WTC11 (cell line): ENCODE measurements at regions not wholly inside any gene's neighbourhood (a gene's known extent, or its start where the extent isn't known, plus 50 kb on each side); places are given as distances from the start of the nearest gene placed in this dataset.
"Not testable (repeated sequence)": the region's sequence is repeated elsewhere in the genome, so short reads cannot be mapped to it uniquely, and the experiment has no call there.

Experiments
- ATAC-seq: fragments of 200-7000 bp; cut with Tn5 transposase; 2 replicates; pipeline ENCODE4 v1.10.0; 2021; ENCODE audit warnings: mild to moderate bottlenecking, moderate library complexity
- CTCF ChIA-PET: fragments of 300-600 bp; sonication (Branson Sonifier 250); formaldehyde crosslinking; loops from one replicate; lab custom pipeline; 2021; ENCODE audit warnings: antibody characterized with exemption; lab: Charles Lee
- POLR2A ChIA-PET: fragments of 350-600 bp; sonication (Branson Sonifier 250); formaldehyde crosslinking; loops from one replicate; lab custom pipeline; 2021; ENCODE audit warnings: antibody characterized with exemption; lab: Charles Lee
- DNase-seq: peaks from one replicate; pipeline ENCODE4 v3.0.0; 2021; ENCODE audit warnings: low spot score
- H3K27ac Mint-ChIP-seq: 2 replicates; pipeline ENCODE4 v1.8.0; 2021; ENCODE audit warnings: mixed read lengths
- H3K27me3 Mint-ChIP-seq: 2 replicates; pipeline ENCODE4 v1.8.0; 2021; ENCODE audit warnings: low read depth, mild to moderate bottlenecking, moderate library complexity, mixed read lengths
- H3K36me3 Mint-ChIP-seq: 2 replicates; pipeline ENCODE4 v1.8.0; 2021; ENCODE audit warnings: mixed read lengths
- H3K4me1 Mint-ChIP-seq: 2 replicates; pipeline ENCODE4 v1.8.0; 2022; ENCODE audit warnings: mixed read lengths
- H3K4me3 Mint-ChIP-seq: 2 replicates; pipeline ENCODE4 v1.8.0; 2021; ENCODE audit warnings: mild to moderate bottlenecking, moderate library complexity, mixed read lengths
- H3K9me3 Mint-ChIP-seq: 2 replicates; pipeline ENCODE4 v1.8.0; 2021; ENCODE audit warnings: mixed read lengths
- CBFB ChIP-seq: sonication (generic); formaldehyde crosslinking; IDR thresholded peaks from 2 replicates; pipeline ENCODE4 v1.8.1; 2022; ENCODE audit warnings: mild to moderate bottlenecking, low read depth, missing genetic modification reagents
- EMX1 ChIP-seq: fragments of 250-450 bp; sonication (Bioruptor Pico); IDR thresholded peaks from 2 replicates; pipeline ENCODE4 v1.8.0; 2021; ENCODE audit warnings: mild to moderate bottlenecking
- FOXK1 ChIP-seq: sonication (generic); formaldehyde crosslinking; IDR thresholded peaks from 2 replicates; pipeline ENCODE4 v1.8.0; 2022; ENCODE audit warnings: mild to moderate bottlenecking, moderate library complexity, missing genetic modification reagents
- IRF2 ChIP-seq: sonication (generic); formaldehyde crosslinking; IDR thresholded peaks from 2 replicates; pipeline ENCODE4 v1.8.0; 2022; ENCODE audit warnings: low read depth, missing genetic modification reagents, borderline replicate concordance
- JAZF1 ChIP-seq: fragments of 250-450 bp; sonication (Bioruptor Pico); IDR thresholded peaks from 2 replicates; pipeline ENCODE4 v1.9.0; 2021; ENCODE audit warnings: moderate library complexity, mild to moderate bottlenecking, inconsistent platforms
- NR1H2 ChIP-seq: sonication (generic); formaldehyde crosslinking; IDR thresholded peaks from 2 replicates; pipeline ENCODE4 v1.9.0; 2021; ENCODE audit warnings: mild to moderate bottlenecking, moderate library complexity, missing genetic modification reagents
- PRRX2 ChIP-seq: fragments of 250-450 bp; sonication (Bioruptor Pico); IDR thresholded peaks from 2 replicates; pipeline ENCODE4 v1.8.0; 2021; ENCODE audit warnings: mild to moderate bottlenecking
- RELA ChIP-seq: sonication (generic); formaldehyde crosslinking; IDR thresholded peaks from 2 replicates; pipeline ENCODE4 v1.8.1; 2022; ENCODE audit warnings: missing genetic modification reagents, mild to moderate bottlenecking, borderline replicate concordance
- TEAD1 ChIP-seq: sonication (generic); formaldehyde crosslinking; IDR thresholded peaks from 2 replicates; pipeline ENCODE4 v1.8.0; 2022; ENCODE audit warnings: mild to moderate bottlenecking, missing genetic modification reagents
- ZNF121 ChIP-seq: sonication (generic); formaldehyde crosslinking; IDR thresholded peaks from 2 replicates; pipeline ENCODE4 v1.8.0; 2023; ENCODE audit warnings: missing genetic modification reagents
- ZNF138 ChIP-seq: sonication (generic); formaldehyde crosslinking; conservative IDR thresholded peaks from 2 replicates; pipeline ENCODE4 v1.8.1; 2022; ENCODE audit warnings: mild to moderate bottlenecking, moderate library complexity, missing genetic modification reagents
- TF ChIP-seq, protein P1 (sequence below): sonication (generic); formaldehyde crosslinking; IDR thresholded peaks from 2 replicates; pipeline ENCODE4 v1.8.1; 2023; ENCODE audit warnings: mild to moderate bottlenecking, missing genetic modification reagents, moderate library complexity
- TF ChIP-seq, protein P2 (sequence below): fragments of 250-450 bp; sonication (Bioruptor Pico); IDR thresholded peaks from 2 replicates; pipeline ENCODE4 v1.9.0; 2021; ENCODE audit warnings: mild to moderate bottlenecking
- TF ChIP-seq, protein P3 (sequence below): sonication (generic); formaldehyde crosslinking; IDR thresholded peaks from 2 replicates; pipeline ENCODE4 v1.8.1; 2023; ENCODE audit warnings: mild to moderate bottlenecking, missing genetic modification reagents, borderline replicate concordance
- TF ChIP-seq, protein P4 (sequence below): sonication (generic); formaldehyde crosslinking; IDR thresholded peaks from 2 replicates; pipeline ENCODE4 v1.8.0; 2022; ENCODE audit warnings: mild to moderate bottlenecking, missing genetic modification reagents
- TF ChIP-seq, protein P5 (sequence below): sonication (generic); formaldehyde crosslinking; IDR thresholded peaks from 2 replicates; pipeline ENCODE4 v1.8.0; 2022; ENCODE audit warnings: mild to moderate bottlenecking, missing genetic modification reagents

DNA sequence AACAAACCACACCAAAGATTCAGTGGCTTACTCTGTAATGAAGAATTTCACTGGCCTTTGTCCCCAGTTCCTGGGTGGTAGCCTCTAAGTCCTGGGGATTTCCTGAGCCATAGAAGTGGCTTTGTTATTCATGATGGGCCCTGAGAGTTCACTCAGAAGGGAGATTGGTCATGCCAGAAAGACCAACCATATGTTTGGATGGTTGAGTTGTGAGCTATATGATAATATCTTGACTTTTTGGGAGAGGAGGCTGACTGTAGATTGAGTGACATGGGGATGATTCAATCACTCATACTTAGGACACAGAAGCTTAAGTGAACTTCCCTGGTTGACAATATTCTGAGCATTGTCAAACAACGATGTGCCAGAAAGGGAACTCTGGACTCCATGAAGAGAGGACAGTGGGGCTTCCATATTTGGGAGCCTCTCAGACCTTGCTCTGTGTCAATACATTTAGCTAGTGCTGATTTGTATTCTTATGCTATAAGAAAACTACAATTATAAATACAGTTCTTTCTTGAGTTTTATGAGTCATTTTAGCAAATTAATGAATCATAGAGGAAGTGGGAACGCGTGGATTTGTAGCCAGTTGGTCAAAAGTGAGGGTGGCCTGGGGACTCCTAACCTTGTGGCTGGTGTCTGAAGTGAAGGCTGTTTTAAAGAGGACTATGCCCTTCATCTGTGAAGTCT lies 392.0 kb downstream of the GBA3 start:
- Mint-ChIP-seq H3K27ac (no peak overlapping the region; the same call in 1 of the 2 replicates), H3K4me1 (peaks cover 16% of the 10 kb centered on the region), H3K4me3 (no peak overlapping the region)
- CTCF ChIA-PET = no interaction called here
- TF ChIP-seq, protein P1, sequence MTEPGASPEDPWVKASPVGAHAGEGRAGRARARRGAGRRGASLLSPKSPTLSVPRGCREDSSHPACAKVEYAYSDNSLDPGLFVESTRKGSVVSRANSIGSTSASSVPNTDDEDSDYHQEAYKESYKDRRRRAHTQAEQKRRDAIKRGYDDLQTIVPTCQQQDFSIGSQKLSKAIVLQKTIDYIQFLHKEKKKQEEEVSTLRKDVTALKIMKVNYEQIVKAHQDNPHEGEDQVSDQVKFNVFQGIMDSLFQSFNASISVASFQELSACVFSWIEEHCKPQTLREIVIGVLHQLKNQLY (CRISPR knock-in tag) = no peak
- no peak for TF ChIP-seq FOXK1 (CRISPR knock-in tag)
- TF ChIP-seq, protein P2, sequence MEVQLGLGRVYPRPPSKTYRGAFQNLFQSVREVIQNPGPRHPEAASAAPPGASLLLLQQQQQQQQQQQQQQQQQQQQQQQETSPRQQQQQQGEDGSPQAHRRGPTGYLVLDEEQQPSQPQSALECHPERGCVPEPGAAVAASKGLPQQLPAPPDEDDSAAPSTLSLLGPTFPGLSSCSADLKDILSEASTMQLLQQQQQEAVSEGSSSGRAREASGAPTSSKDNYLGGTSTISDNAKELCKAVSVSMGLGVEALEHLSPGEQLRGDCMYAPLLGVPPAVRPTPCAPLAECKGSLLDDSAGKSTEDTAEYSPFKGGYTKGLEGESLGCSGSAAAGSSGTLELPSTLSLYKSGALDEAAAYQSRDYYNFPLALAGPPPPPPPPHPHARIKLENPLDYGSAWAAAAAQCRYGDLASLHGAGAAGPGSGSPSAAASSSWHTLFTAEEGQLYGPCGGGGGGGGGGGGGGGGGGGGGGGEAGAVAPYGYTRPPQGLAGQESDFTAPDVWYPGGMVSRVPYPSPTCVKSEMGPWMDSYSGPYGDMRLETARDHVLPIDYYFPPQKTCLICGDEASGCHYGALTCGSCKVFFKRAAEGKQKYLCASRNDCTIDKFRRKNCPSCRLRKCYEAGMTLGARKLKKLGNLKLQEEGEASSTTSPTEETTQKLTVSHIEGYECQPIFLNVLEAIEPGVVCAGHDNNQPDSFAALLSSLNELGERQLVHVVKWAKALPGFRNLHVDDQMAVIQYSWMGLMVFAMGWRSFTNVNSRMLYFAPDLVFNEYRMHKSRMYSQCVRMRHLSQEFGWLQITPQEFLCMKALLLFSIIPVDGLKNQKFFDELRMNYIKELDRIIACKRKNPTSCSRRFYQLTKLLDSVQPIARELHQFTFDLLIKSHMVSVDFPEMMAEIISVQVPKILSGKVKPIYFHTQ (CRISPR knock-in tag) = no peak
- no peak for TF ChIP-seq ZNF121 (CRISPR knock-in tag)
- TF ChIP-seq CBFB (CRISPR knock-in tag) = no peak
- TF ChIP-seq, all 79 proteins: peak for 0
- DNase-seq (no peak), ATAC-seq (peak; percentile 59)
- H3K9me3 Mint-ChIP-seq = peaks cover 47% of the 10 kb centered on the region
- no peaks in the 10 kb centered on the region; the same call in 1 of the 2 replicates for H3K27me3 Mint-ChIP-seq
- POLR2A ChIA-PET = interaction anchor here (0.6 kb wide), 1 partner anchor 94 kb away, joined by 4 read pairs; no protein-coding TSS in a partner anchor
- H3K36me3 Mint-ChIP-seq = peaks cover 38% of the 10 kb centered on the region

DNA sequence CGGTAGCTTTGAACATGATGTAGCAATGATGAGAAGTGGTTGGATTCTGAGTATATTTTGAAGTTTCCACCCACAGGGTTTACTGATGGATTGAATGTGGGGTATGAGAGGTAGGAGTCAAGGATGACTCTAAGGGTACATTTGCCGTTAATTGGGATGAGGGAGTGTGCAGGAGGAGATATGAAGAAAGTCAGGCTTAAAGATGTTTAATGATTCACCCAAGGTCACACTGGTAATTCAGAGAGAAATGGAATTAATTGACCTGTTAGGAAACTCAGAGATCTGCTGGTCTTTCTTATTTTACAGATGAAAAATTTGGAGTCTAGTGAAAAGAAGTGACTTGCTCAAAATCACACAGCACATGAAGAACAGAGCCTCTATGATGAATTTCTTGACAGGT lies 390.7 kb downstream of the GBA3 start:
- DNase-seq (no peak), ATAC-seq (no peak)
- H3K27ac Mint-ChIP-seq = no peak overlapping the region
- peaks cover 3% of the 10 kb centered on the region; the same call in 1 of the 2 replicates for H3K27me3 Mint-ChIP-seq
- POLR2A ChIA-PET = no interaction called here
- CTCF ChIA-PET = no interaction called here
- H3K4me3 Mint-ChIP-seq = no peak overlapping the region
- TF ChIP-seq, protein P3, sequence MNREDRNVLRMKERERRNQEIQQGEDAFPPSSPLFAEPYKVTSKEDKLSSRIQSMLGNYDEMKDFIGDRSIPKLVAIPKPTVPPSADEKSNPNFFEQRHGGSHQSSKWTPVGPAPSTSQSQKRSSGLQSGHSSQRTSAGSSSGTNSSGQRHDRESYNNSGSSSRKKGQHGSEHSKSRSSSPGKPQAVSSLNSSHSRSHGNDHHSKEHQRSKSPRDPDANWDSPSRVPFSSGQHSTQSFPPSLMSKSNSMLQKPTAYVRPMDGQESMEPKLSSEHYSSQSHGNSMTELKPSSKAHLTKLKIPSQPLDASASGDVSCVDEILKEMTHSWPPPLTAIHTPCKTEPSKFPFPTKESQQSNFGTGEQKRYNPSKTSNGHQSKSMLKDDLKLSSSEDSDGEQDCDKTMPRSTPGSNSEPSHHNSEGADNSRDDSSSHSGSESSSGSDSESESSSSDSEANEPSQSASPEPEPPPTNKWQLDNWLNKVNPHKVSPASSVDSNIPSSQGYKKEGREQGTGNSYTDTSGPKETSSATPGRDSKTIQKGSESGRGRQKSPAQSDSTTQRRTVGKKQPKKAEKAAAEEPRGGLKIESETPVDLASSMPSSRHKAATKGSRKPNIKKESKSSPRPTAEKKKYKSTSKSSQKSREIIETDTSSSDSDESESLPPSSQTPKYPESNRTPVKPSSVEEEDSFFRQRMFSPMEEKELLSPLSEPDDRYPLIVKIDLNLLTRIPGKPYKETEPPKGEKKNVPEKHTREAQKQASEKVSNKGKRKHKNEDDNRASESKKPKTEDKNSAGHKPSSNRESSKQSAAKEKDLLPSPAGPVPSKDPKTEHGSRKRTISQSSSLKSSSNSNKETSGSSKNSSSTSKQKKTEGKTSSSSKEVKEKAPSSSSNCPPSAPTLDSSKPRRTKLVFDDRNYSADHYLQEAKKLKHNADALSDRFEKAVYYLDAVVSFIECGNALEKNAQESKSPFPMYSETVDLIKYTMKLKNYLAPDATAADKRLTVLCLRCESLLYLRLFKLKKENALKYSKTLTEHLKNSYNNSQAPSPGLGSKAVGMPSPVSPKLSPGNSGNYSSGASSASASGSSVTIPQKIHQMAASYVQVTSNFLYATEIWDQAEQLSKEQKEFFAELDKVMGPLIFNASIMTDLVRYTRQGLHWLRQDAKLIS (CRISPR knock-in tag) = no peak
- no peak for TF ChIP-seq ZNF138 (CRISPR knock-in tag)
- TF ChIP-seq, protein P4, sequence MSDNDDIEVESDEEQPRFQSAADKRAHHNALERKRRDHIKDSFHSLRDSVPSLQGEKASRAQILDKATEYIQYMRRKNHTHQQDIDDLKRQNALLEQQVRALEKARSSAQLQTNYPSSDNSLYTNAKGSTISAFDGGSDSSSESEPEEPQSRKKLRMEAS (CRISPR knock-in tag) = no peak
- TF ChIP-seq, all 79 proteins: peak for 0
- Mint-ChIP-seq H3K9me3 (peaks cover 60% of the 10 kb centered on the region), H3K4me1 (peaks cover 16% of the 10 kb centered on the region), H3K36me3 (peaks cover 51% of the 10 kb centered on the region)

DNA sequence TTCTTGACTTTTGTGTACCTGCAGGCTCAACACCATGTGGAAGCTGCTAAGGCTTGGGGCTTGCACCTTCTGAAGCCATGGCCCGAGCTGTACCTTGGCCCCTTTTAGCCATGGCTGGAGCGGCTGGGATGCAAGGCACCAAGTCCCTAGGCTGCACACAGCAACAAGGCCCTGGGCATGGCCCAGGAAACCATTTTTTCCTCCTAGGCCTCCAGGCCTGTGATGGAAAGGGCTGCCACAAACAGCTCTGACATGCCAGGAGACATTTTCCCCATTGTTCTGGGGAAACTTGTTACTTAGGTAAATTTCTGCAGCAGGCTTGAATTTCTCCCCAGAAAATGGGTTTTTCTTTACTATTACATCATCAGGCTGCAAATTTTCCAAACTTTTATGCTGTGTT lies 387.4 kb downstream of the GBA3 start:
- Mint-ChIP-seq H3K9me3 (peaks cover 76% of the 10 kb centered on the region), H3K4me1 (peaks cover 16% of the 10 kb centered on the region), H3K36me3 (peaks cover 53% of the 10 kb centered on the region)
- H3K27me3 Mint-ChIP-seq, ATAC-seq, POLR2A ChIA-PET, H3K27ac Mint-ChIP-seq, H3K4me3 Mint-ChIP-seq, CTCF ChIA-PET: not testable (repeated sequence)
- DNase-seq = peak; percentile 11

DNA sequence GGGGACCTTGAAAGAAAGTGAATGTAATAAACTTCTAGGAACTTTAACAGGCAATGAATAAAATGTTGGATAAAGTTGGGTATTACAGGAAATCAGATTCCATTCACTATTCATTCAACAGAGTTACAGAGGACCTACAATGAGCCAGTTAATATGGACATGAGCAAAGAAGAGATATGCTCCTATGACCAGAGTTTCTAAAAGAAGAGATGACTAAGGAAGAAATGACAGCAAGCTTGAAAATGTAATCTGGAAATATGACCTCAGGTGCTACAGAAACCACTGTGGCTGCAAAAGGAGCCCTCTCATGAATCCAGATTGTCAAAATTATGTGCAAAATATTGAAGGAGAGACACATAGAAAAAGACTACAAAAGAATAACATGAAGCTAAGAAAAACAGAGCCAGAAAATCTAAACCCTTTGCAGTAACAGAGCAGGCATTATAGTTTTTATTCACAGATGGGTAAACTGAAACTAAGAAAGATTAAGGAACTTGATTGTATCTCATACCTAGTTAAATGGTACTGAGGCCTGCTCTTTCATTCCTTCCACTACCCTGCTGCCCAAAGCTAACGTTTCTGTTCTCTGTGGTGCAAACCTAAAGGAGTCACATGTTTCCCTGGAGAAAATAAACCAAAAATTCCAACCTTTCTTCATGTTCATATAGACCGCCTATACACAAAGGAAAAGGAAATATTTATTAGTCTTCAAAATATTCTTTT lies 378.3 kb downstream of the GBA3 start:
- peaks cover 4% of the 10 kb centered on the region; the same call in 1 of the 2 replicates for H3K36me3 Mint-ChIP-seq
- ChIA-PET CTCF (no interaction called here), POLR2A (no interaction called here)
- DNase-seq (no peak), ATAC-seq (no peak)
- no peak overlapping the region for H3K4me3 Mint-ChIP-seq
- no peak overlapping the region for H3K27ac Mint-ChIP-seq
- no peaks in the 10 kb centered on the region for H3K27me3 Mint-ChIP-seq
- peaks cover 7% of the 10 kb centered on the region for H3K4me1 Mint-ChIP-seq
- H3K9me3 Mint-ChIP-seq = peaks cover 17% of the 10 kb centered on the region
- TF ChIP-seq JAZF1 (CRISPR knock-in tag) (no peak), IRF2 (CRISPR knock-in tag) (no peak), EMX1 (CRISPR knock-in tag) (no peak), PRRX2 (CRISPR knock-in tag) (no peak), NR1H2 (no peak), TEAD1 (CRISPR knock-in tag) (no peak), RELA (no peak)
- TF ChIP-seq, protein P1 (CRISPR knock-in tag) = no peak
- TF ChIP-seq, protein P5, sequence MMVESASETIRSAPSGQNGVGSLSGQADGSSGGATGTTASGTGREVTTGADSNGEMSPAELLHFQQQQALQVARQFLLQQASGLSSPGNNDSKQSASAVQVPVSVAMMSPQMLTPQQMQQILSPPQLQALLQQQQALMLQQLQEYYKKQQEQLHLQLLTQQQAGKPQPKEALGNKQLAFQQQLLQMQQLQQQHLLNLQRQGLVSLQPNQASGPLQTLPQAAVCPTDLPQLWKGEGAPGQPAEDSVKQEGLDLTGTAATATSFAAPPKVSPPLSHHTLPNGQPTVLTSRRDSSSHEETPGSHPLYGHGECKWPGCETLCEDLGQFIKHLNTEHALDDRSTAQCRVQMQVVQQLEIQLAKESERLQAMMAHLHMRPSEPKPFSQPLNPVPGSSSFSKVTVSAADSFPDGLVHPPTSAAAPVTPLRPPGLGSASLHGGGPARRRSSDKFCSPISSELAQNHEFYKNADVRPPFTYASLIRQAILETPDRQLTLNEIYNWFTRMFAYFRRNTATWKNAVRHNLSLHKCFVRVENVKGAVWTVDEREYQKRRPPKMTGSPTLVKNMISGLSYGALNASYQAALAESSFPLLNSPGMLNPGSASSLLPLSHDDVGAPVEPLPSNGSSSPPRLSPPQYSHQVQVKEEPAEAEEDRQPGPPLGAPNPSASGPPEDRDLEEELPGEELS = no peak
